HG02938 (cell line): ENCODE measurements at regions not wholly inside any gene's neighbourhood (a gene's known extent, or its start where the extent isn't known, plus 50 kb on each side); places are given as distances from the start of the nearest gene placed in this dataset.

ENCODE experiments used
- ATAC-seq: cut with Tn5 transposase; IDR thresholded peaks from one replicate; pipeline ENCODE4 v1.9.1; 2021; ENCODE audit warnings: mild to moderate bottlenecking, moderate library complexity; ENCODE audit not compliant: unreplicated experiment

- ATAC-seq, result no peak
Observed at GRCh38 chr15:81536356-81536755, 162.3 kb upstream of the TMC3 start.

GRCh38 chr15:81534124-81534523 is 160.1 kb upstream of the TMC3 start:
- ATAC-seq, result no peak

GRCh38 chr15:81532001-81532400 is 158.0 kb upstream of the TMC3 start:
- no peak for ATAC-seq

GRCh38 chr15:81531109-81531592 is 157.1 kb upstream of the TMC3 start:
- no peak for ATAC-seq

- no peak for ATAC-seq
Observed at GRCh38 chr15:81530271-81530691, 156.3 kb upstream of the TMC3 start.

- ATAC-seq, result no peak
Observed at GRCh38 chr15:81529481-81529880, 155.5 kb upstream of the TMC3 start.

- no peak for ATAC-seq
Observed at GRCh38 chr15:81526029-81526428, 152.0 kb upstream of the TMC3 start.

- ATAC-seq, result no peak
Observed at GRCh38 chr15:81524496-81524895, 150.5 kb upstream of the TMC3 start.

GRCh38 chr15:81523867-81524266 is 149.9 kb upstream of the TMC3 start:
- no peak for ATAC-seq

- ATAC-seq, result no peak
Observed at GRCh38 chr15:81520480-81520879, 146.5 kb upstream of the TMC3 start.

GRCh38 chr15:81516461-81516860 is 142.4 kb upstream of the TMC3 start:
- ATAC-seq, result no peak

- no peak for ATAC-seq
Observed at GRCh38 chr15:81516012-81516411, 142.0 kb upstream of the TMC3 start.

- no peak for ATAC-seq
Observed at GRCh38 chr15:81514725-81515124, 140.7 kb upstream of the TMC3 start.

- no peak for ATAC-seq
Observed at GRCh38 chr15:81511138-81511537, 137.1 kb upstream of the TMC3 start.

- ATAC-seq, result no peak
Observed at GRCh38 chr15:81507831-81508230, 133.8 kb upstream of the TMC3 start.

- ATAC-seq, result no peak
Observed at GRCh38 chr15:81506936-81507335, 132.9 kb upstream of the TMC3 start.

GRCh38 chr15:81506071-81506470 is 132.1 kb upstream of the TMC3 start:
- no peak for ATAC-seq

- no peak for ATAC-seq
Observed at GRCh38 chr15:81504170-81504905, 130.3 kb upstream of the TMC3 start.

- ATAC-seq, result no peak
Observed at GRCh38 chr15:81502439-81502838, 128.4 kb upstream of the TMC3 start.

- no peak for ATAC-seq
Observed at GRCh38 chr15:81500081-81500480, 126.1 kb upstream of the TMC3 start.

GRCh38 chr15:81498294-81498693 is 124.3 kb upstream of the TMC3 start:
- no peak for ATAC-seq

- no peak for ATAC-seq
Observed at GRCh38 chr15:81497238-81497637, 123.2 kb upstream of the TMC3 start.
